Neural cell (in vitro differentiated cells): ENCODE measurements at regions not wholly inside any gene's neighbourhood (a gene's known extent, or its start where the extent isn't known, plus 50 kb on each side); places are given as distances from the start of the nearest gene placed in this dataset.

Source experiments
- H2AFZ ChIP-seq: fragments of 200-600, 300-800 bp; sonication (generic), shearing (Covaris generic); 2 replicates; pipeline ENCODE4 v1.6.0; 2014; ENCODE audit warnings: low read depth, mild to moderate bottlenecking, antibody characterized with exemption, low read length, moderate library complexity
- H3F3A ChIP-seq: fragments of 200-600 bp; shearing (Covaris generic); 2 replicates; pipeline ENCODE4 v1.6.1; 2016; ENCODE audit warnings: mild to moderate bottlenecking, moderate library complexity, mixed read lengths, antibody characterized with exemption, low read length; ENCODE audit not compliant: insufficient read depth, poor library complexity, severe bottlenecking
- H3K27ac ChIP-seq: fragments of 200-600, 300-800 bp; sonication (generic), shearing (Covaris generic); 2 replicates; pipeline ENCODE4 v1.5.1; 2014; ENCODE audit warnings: mild to moderate bottlenecking, low read length, moderate library complexity
- H3K27me3 ChIP-seq: fragments of 300-800, 200-600 bp; sonication (generic), shearing (Covaris generic); 2 replicates; pipeline ENCODE4 v1.6.0; 2014; ENCODE audit warnings: mild to moderate bottlenecking, low read depth, low read length, moderate library complexity; ENCODE audit not compliant: insufficient read depth
- H3K36me3 ChIP-seq: fragments of 300-800, 200-600 bp; sonication (generic), shearing (Covaris generic); 2 replicates; pipeline ENCODE4 v1.5.1; 2014; ENCODE audit warnings: mild to moderate bottlenecking, antibody characterized with exemption, low read length, moderate library complexity; ENCODE audit not compliant: insufficient read depth
- H3K4me2 ChIP-seq: fragments of 300-800, 200-600 bp; sonication (generic), shearing (Covaris generic); 2 replicates; pipeline ENCODE4 v1.6.0; 2014; ENCODE audit warnings: mild to moderate bottlenecking, low read length
- H3K4me3 ChIP-seq: fragments of 300-800, 200-600 bp; sonication (generic), shearing (Covaris generic); 2 replicates; pipeline ENCODE4 v1.5.1; 2014; ENCODE audit warnings: mild to moderate bottlenecking, low read length, moderate library complexity
- H3K79me2 ChIP-seq: fragments of 200-600 bp; shearing (Covaris generic); replicated peaks from 2 replicates; pipeline ENCODE4 v1.6.0; 2014; ENCODE audit warnings: mild to moderate bottlenecking, low read length, moderate library complexity; ENCODE audit not compliant: insufficient read depth
- H3K9ac ChIP-seq: fragments of 300-800, 200-600 bp; sonication (generic), shearing (Covaris generic); 2 replicates; pipeline ENCODE4 v1.6.1; 2016; ENCODE audit warnings: mild to moderate bottlenecking, low read length, mixed read lengths
- H3K9me2 ChIP-seq: fragments of 200-600 bp; shearing (Covaris generic); 2 replicates; pipeline ENCODE4 v1.6.1; 2016; ENCODE audit warnings: mild to moderate bottlenecking, low read length, mixed read lengths; ENCODE audit not compliant: insufficient read depth
- H3K9me3 ChIP-seq: fragments of 200-600, 300-800 bp; sonication (generic), shearing (Covaris generic); 2 replicates; pipeline ENCODE4 v1.6.1; 2016; ENCODE audit warnings: mild to moderate bottlenecking, mixed run types, low read length, moderate library complexity, mixed read lengths
- H4K20me1 ChIP-seq: fragments of 200-600 bp; shearing (Covaris generic); 2 replicates; pipeline ENCODE4 v1.6.1; 2016; ENCODE audit warnings: mild to moderate bottlenecking, mixed run types; ENCODE audit not compliant: insufficient read depth
- CTCF ChIP-seq: fragments of 450-650 bp; IDR thresholded peaks from 2 replicates; pipeline ENCODE4 v1.5.1; 2014; ENCODE audit warnings: antibody characterized with exemption, mild to moderate bottlenecking, moderate library complexity; ENCODE audit not compliant: poor library complexity, severe bottlenecking
- EP300 ChIP-seq: fragments of 450-650 bp; conservative IDR thresholded peaks from 2 replicates; pipeline ENCODE4 v1.6.1; 2014; ENCODE audit warnings: antibody characterized with exemption, mild to moderate bottlenecking, moderate library complexity; ENCODE audit not compliant: poor library complexity, severe bottlenecking
- EZH2 ChIP-seq: fragments of 200-600, 300-800 bp; shearing (Covaris generic), sonication (generic); IDR thresholded peaks from 2 replicates; pipeline ENCODE4 v1.6.1; 2014; ENCODE audit warnings: antibody characterized with exemption, low read length, borderline replicate concordance, mild to moderate bottlenecking; ENCODE audit not compliant: insufficient read depth, poor library complexity, severe bottlenecking
- MXI1 ChIP-seq: fragments of 450-650 bp; conservative IDR thresholded peaks from 2 replicates; pipeline ENCODE4 v1.6.1; 2014; ENCODE audit warnings: antibody characterized with exemption, mild to moderate bottlenecking; ENCODE audit not compliant: poor library complexity, severe bottlenecking
- POLR2AphosphoS5 ChIP-seq: IDR thresholded peaks from 2 replicates; pipeline ENCODE4 v1.6.1; 2012
- RAD21 ChIP-seq: fragments of 450-650 bp; conservative IDR thresholded peaks from 2 replicates; pipeline ENCODE4 v1.6.1; 2014; ENCODE audit warnings: antibody characterized with exemption, mild to moderate bottlenecking, moderate library complexity
- REST ChIP-seq: IDR thresholded peaks from 2 replicates; pipeline ENCODE4 v1.6.1; 2012; ENCODE audit warnings: borderline replicate concordance
- SMC3 ChIP-seq: fragments of 450-650 bp; conservative IDR thresholded peaks from 2 replicates; pipeline ENCODE4 v1.6.1; 2014; ENCODE audit warnings: antibody characterized with exemption, mild to moderate bottlenecking, moderate library complexity; ENCODE audit not compliant: poor library complexity
- TAF1 ChIP-seq: IDR thresholded peaks from 2 replicates; pipeline ENCODE4 v1.6.1; 2012; ENCODE audit warnings: low read depth

- H3K4me2 ChIP-seq: no peak overlapping the region
- no peaks in the 10 kb centered on the region for H3F3A ChIP-seq
- H3K27me3 ChIP-seq: no peaks in the 10 kb centered on the region
- H3K27ac ChIP-seq: no peak overlapping the region
- no peaks in the 10 kb centered on the region for H3K36me3 ChIP-seq
- H3K9ac ChIP-seq: no peak overlapping the region
- no peaks in the 10 kb centered on the region for H4K20me1 ChIP-seq
- no peak overlapping the region for H3K4me3 ChIP-seq
- no peak overlapping the region for H2AFZ ChIP-seq
- TF ChIP-seq RAD21 (no peak), SMC3 (no peak), POLR2AphosphoS5 (no peak), TAF1 (no peak), EP300 (no peak), MXI1 (no peak), EZH2 (no peak), REST (no peak), CTCF (no peak)
- H3K9me3 ChIP-seq: peaks cover 9% of the 10 kb centered on the region
- H3K79me2 ChIP-seq: no peaks in the 10 kb centered on the region
- H3K9me2 ChIP-seq: no peaks in the 10 kb centered on the region
Observed at GRCh38 chr19:30319411-30319810, 52.8 kb upstream of the ZNF536 start.

GRCh38 chr19:30319876-30320275 lies 52.3 kb upstream of the ZNF536 start:
- Histone ChIP-seq H3K9me3 (peaks cover 9% of the 10 kb centered on the region), H2AFZ (no peak overlapping the region), H3K9me2 (no peaks in the 10 kb centered on the region), H3K4me3 (no peak overlapping the region), H3K79me2 (no peaks in the 10 kb centered on the region), H3K27me3 (no peaks in the 10 kb centered on the region), H3K27ac (no peak overlapping the region), H4K20me1 (no peaks in the 10 kb centered on the region), H3K4me2 (no peak overlapping the region), H3F3A (no peaks in the 10 kb centered on the region), H3K9ac (no peak overlapping the region), H3K36me3 (no peaks in the 10 kb centered on the region)
- TF ChIP-seq EP300 (no peak), REST (no peak), POLR2AphosphoS5 (no peak), RAD21 (no peak), SMC3 (no peak), EZH2 (no peak), MXI1 (no peak), CTCF (no peak), TAF1 (no peak)
